DND-41 (cell line): ENCODE measurements at regions not wholly inside any gene's neighbourhood (a gene's known extent, or its start where the extent isn't known, plus 50 kb on each side); places are given as distances from the start of the nearest gene placed in this dataset.

Source experiments
- ATAC-seq: fragments of 200-7000 bp; cut with Tn5 transposase; 3 replicates; pipeline ENCODE4 v1.9.1; 2021; ENCODE audit warnings: low read depth; ENCODE audit not compliant: insufficient read depth
- DNase-seq: peaks from one replicate; pipeline ENCODE4 v3.0.0-alpha.2; 2020
- H2AFZ ChIP-seq: 2 replicates; pipeline ENCODE4 v1.6.0; 2012; ENCODE audit warnings: low read depth, low read length
- H3K27ac ChIP-seq: 2 replicates; pipeline ENCODE4 v1.5.1; 2012; ENCODE audit warnings: low read length, inconsistent platforms
- H3K27me3 ChIP-seq: fragments of 200-600 bp; sonication (generic); 2 replicates; pipeline ENCODE4 v1.6.0; 2012; ENCODE audit warnings: low read length, mild to moderate bottlenecking, inconsistent platforms; ENCODE audit not compliant: insufficient read depth, poor library complexity
- H3K36me3 ChIP-seq: 2 replicates; pipeline ENCODE4 v1.5.1; 2012; ENCODE audit warnings: low read length, inconsistent platforms; ENCODE audit not compliant: insufficient read depth
- H3K4me1 ChIP-seq: 2 replicates; pipeline ENCODE4 v1.5.1; 2012; ENCODE audit warnings: mild to moderate bottlenecking, low read length; ENCODE audit not compliant: insufficient read depth
- H3K4me2 ChIP-seq: 2 replicates; pipeline ENCODE4 v1.6.0; 2012; ENCODE audit warnings: mild to moderate bottlenecking, moderate library complexity, low read length, inconsistent platforms; ENCODE audit not compliant: insufficient read depth
- H3K4me3 ChIP-seq, 2 experiments: fragments of 200-600 bp in 1 of 2; shearing (Covaris generic) in 1 of 2; 2 replicates each; pipeline ENCODE4 v1.5.1; 2012 to 2016; ENCODE audit warnings: inconsistent platforms in 2 of 2, low read length in 2 of 2, mild to moderate bottlenecking in 2 of 2, low read depth in 1 of 2, moderate library complexity in 1 of 2
- H3K79me2 ChIP-seq: 2 replicates; pipeline ENCODE4 v1.6.0; 2012; ENCODE audit warnings: low read length, inconsistent platforms; ENCODE audit not compliant: insufficient read depth
- H3K9ac ChIP-seq: 2 replicates; pipeline ENCODE4 v1.6.0; 2012; ENCODE audit warnings: low read depth, mild to moderate bottlenecking, inconsistent platforms, low read length, moderate library complexity
- H3K9me3 ChIP-seq: 2 replicates; pipeline ENCODE4 v1.5.1; 2012; ENCODE audit warnings: low read length, moderate library complexity, mild to moderate bottlenecking, inconsistent platforms; ENCODE audit not compliant: insufficient read depth, severe bottlenecking
- H4K20me1 ChIP-seq: 2 replicates; pipeline ENCODE4 v1.6.0; 2012; ENCODE audit warnings: low read length; ENCODE audit not compliant: insufficient read depth
- CTCF ChIP-seq: IDR thresholded peaks from 2 replicates; pipeline ENCODE4 v1.5.1; 2012; ENCODE audit warnings: borderline replicate concordance, low read length, moderate library complexity, mild to moderate bottlenecking; ENCODE audit not compliant: poor library complexity, severe bottlenecking; ENCODE audit errors: extremely low read depth
- EZH2 ChIP-seq: IDR thresholded peaks from 3 replicates; pipeline ENCODE4 v1.6.1; 2012; ENCODE audit warnings: borderline replicate concordance, low read depth, mild to moderate bottlenecking, moderate library complexity, low read length, inconsistent platforms; ENCODE audit not compliant: severe bottlenecking

GRCh38 chr9:108093773-108094675 is 604.5 kb upstream of the KLF4 start:
- DNase-seq (no peak), ATAC-seq (no peak)
- Histone ChIP-seq H3K9me3 (no peaks in the 10 kb centered on the region), H3K4me2 (no peak overlapping the region), H2AFZ (no peak overlapping the region), H3K79me2 (no peaks in the 10 kb centered on the region), H3K27me3 (no peaks in the 10 kb centered on the region), H3K4me1 (no peaks in the 10 kb centered on the region), H3K4me3 (no peak overlapping the region), H3K27ac (no peak overlapping the region), H3K9ac (no peak overlapping the region), H4K20me1 (no peaks in the 10 kb centered on the region), H3K36me3 (no peaks in the 10 kb centered on the region)
- TF ChIP-seq CTCF: no peak

GRCh38 chr9:108088916-108089315 is 599.3 kb upstream of the KLF4 start:
- Histone ChIP-seq H3K4me1 (no peaks in the 10 kb centered on the region), H3K27me3 (no peaks in the 10 kb centered on the region), H3K9me3 (no peaks in the 10 kb centered on the region), H3K27ac (no peak overlapping the region), H2AFZ (no peak overlapping the region), H3K36me3 (no peaks in the 10 kb centered on the region), H3K4me2 (no peak overlapping the region), H3K4me3 (no peak overlapping the region), H4K20me1 (no peaks in the 10 kb centered on the region), H3K9ac (no peak overlapping the region), H3K79me2 (no peaks in the 10 kb centered on the region)
- ATAC-seq (no peak), DNase-seq (no peak)
- TF ChIP-seq CTCF (no peak), EZH2 (no peak)

GRCh38 chr9:108087781-108088180 is 598.2 kb upstream of the KLF4 start:
- H3K9me3 ChIP-seq: no peaks in the 10 kb centered on the region
- no peak for ATAC-seq
- TF ChIP-seq EZH2: no peak
- no peak overlapping the region for H3K9ac ChIP-seq
- no peak overlapping the region for H2AFZ ChIP-seq
- H3K4me1 ChIP-seq: no peaks in the 10 kb centered on the region
- no peak overlapping the region for H3K4me2 ChIP-seq
- no peaks in the 10 kb centered on the region for H3K36me3 ChIP-seq
- H3K79me2 ChIP-seq: no peaks in the 10 kb centered on the region
- no peak overlapping the region for H3K27ac ChIP-seq
- no peak for DNase-seq
- H4K20me1 ChIP-seq: no peaks in the 10 kb centered on the region
- no peaks in the 10 kb centered on the region for H3K27me3 ChIP-seq
- no peak overlapping the region for H3K4me3 ChIP-seq

- Histone ChIP-seq H3K36me3 (no peaks in the 10 kb centered on the region), H3K27me3 (no peaks in the 10 kb centered on the region), H3K27ac (no peak overlapping the region), H3K4me2 (no peak overlapping the region), H3K9me3 (no peaks in the 10 kb centered on the region), H3K4me1 (no peaks in the 10 kb centered on the region), H4K20me1 (no peaks in the 10 kb centered on the region), H3K9ac (no peak overlapping the region), H2AFZ (no peak overlapping the region), H3K79me2 (no peaks in the 10 kb centered on the region), H3K4me3 (no peak overlapping the region)
- DNase-seq: no peak
- ATAC-seq: no peak
- no peak for TF ChIP-seq CTCF
- no peak for TF ChIP-seq EZH2
These were observed 597.1 kb upstream of the KLF4 start for GRCh38 chr9:108086624-108087023.
